K562 (cell line): ENCODE measurements at regions not wholly inside any gene's neighbourhood (a gene's known extent, or its start where the extent isn't known, plus 50 kb on each side); places are given as distances from the start of the nearest gene placed in this dataset.
A peak's percentile ranks its signal among the peaks of the same experiment; 100 is the strongest.

Experiments
- FIP1L1 ChIP-seq: fragments of 200-400 bp; formaldehyde crosslinking; IDR thresholded peaks from 2 replicates; pipeline ENCODE4 v1.6.1; 2018; ENCODE audit warnings: mild to moderate bottlenecking, low read depth, low read length; ENCODE audit not compliant: poor library complexity, severe bottlenecking
- FOSL1 ChIP-seq: fragments of 200-800 bp; sonication (Bioruptor generic); conservative IDR thresholded peaks from 2 replicates; pipeline ENCODE4 v1.6.1; 2016; ENCODE audit warnings: missing genetic modification characterization, missing compliant biosample characterization
- FOXP4 ChIP-seq: sonication (generic); formaldehyde crosslinking; IDR thresholded peaks from 2 replicates; pipeline ENCODE4 v1.8.0; 2022; ENCODE audit warnings: mild to moderate bottlenecking, missing genetic modification reagents, borderline replicate concordance
- HEY1 ChIP-seq: fragments of 250-450 bp; sonication (Bioruptor Pico); IDR thresholded peaks from 2 replicates; pipeline ENCODE4 v1.5.0; 2020; ENCODE audit warnings: mild to moderate bottlenecking, moderate library complexity, borderline replicate concordance
- KLF13 ChIP-seq: fragments of 450-650 bp; IDR thresholded peaks from 2 replicates; pipeline ENCODE4 v1.6.1; 2016; ENCODE audit warnings: missing genetic modification characterization, low read depth, mild to moderate bottlenecking, missing compliant biosample characterization, moderate library complexity, borderline replicate concordance
- MCM7 ChIP-seq, 2 experiments: fragments of 450-650 bp; IDR thresholded peaks; 2 replicates each; pipeline ENCODE4 v1.6.1; 2016 to 2018
- PREB ChIP-seq: sonication (generic); formaldehyde crosslinking; IDR thresholded peaks from 2 replicates; pipeline ENCODE4 v1.8.1; 2023; ENCODE audit warnings: mild to moderate bottlenecking, missing genetic modification reagents
- PTBP1 ChIP-seq: fragments of 200-400 bp; formaldehyde crosslinking; IDR thresholded peaks from 2 replicates; pipeline ENCODE4 v1.6.1; 2017; ENCODE audit warnings: low read depth, low read length
- SREBF1 ChIP-seq: fragments of 150-350 bp; IDR thresholded peaks from 2 replicates; pipeline ENCODE4 v1.6.1; 2014; ENCODE audit warnings: antibody characterized with exemption, low read depth, low read length, borderline replicate concordance
- STAT6 ChIP-seq: sonication (generic); formaldehyde crosslinking; IDR thresholded peaks from 2 replicates; pipeline ENCODE4 v1.8.1; 2023; ENCODE audit warnings: mild to moderate bottlenecking, missing genetic modification reagents
- ZNF212 ChIP-seq: fragments of 450-650 bp; formaldehyde crosslinking; IDR thresholded peaks from 2 replicates; pipeline ENCODE4 v1.4.0; 2020; ENCODE audit warnings: mild to moderate bottlenecking
- ZNF316 ChIP-seq: fragments of 450-650 bp; IDR thresholded peaks from 2 replicates; pipeline ENCODE4 v1.6.1; 2016
- TF ChIP-seq, protein P1 (sequence below): IDR thresholded peaks from 2 replicates; pipeline ENCODE4 v1.6.1; 2012; ENCODE audit warnings: low read depth, low read length, improper control_type of control experiment, borderline replicate concordance

GRCh38 chr12:42660968-42661937 is 71.7 kb upstream of the PRICKLE1 start (continued):
- TF ChIP-seq FOXP4 (CRISPR knock-in tag) (no peak), ZNF212 (CRISPR knock-in tag) (no peak), KLF13 (tag) (no peak), HEY1 (CRISPR knock-in tag) (no peak), FIP1L1 (no peak), PTBP1 (no peak), MCM7 (IDR thresholded peaks at IDR 0.05) (no peak), ZNF316 (peak; percentile 76), STAT6 (CRISPR knock-in tag) (no peak), SREBF1 (no peak), FOSL1 (tag) (0 out of 2 replicates have a peak, but pooled peaks have one; percentile 45), PREB (CRISPR knock-in tag) (no peak)
- TF ChIP-seq, protein P1, sequence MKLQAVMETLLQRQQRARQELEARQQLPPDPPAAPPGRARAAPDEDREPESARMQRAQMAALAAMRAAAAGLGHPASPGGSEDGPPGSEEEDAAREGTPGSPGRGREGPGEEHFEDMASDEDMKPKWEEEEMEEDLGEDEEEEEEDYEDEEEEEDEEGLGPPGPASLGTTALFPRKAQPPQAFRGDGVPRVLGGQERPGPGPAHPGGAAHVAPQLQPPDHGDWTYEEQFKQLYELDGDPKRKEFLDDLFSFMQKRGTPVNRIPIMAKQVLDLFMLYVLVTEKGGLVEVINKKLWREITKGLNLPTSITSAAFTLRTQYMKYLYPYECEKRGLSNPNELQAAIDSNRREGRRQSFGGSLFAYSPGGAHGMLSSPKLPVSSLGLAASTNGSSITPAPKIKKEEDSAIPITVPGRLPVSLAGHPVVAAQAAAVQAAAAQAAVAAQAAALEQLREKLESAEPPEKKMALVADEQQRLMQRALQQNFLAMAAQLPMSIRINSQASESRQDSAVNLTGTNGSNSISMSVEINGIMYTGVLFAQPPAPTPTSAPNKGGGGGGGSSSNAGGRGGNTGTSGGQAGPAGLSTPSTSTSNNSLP = no peak
